Activated naive CD4-positive, alpha-beta T cell treated with anti-CD3 and anti-CD28 coated beads, Interleukin-2, amount 50 U/mL, for 72 hours (primary cell): ENCODE measurements at regions not wholly inside any gene's neighbourhood (a gene's known extent, or its start where the extent isn't known, plus 50 kb on each side); places are given as distances from the start of the nearest gene placed in this dataset.
"Not testable (repeated sequence)": the region's sequence is repeated elsewhere in the genome, so short reads cannot be mapped to it uniquely, and the experiment has no call there.

Source experiments
- ATAC-seq, 2 donors: fragments of 150-1000 bp; cut with Tn5 transposase; 2 replicates each; pipeline ENCODE4 v1.10.0; 2021; ENCODE audit warnings: mild to moderate bottlenecking in 2 of 2, moderate library complexity in 2 of 2
- DNase-seq, 2 donors: peaks; one replicate each; pipeline ENCODE4 v3.0.0; 2021 to 2022; ENCODE audit warnings: low spot score in 2 of 2
- H3K27ac Mint-ChIP-seq, 2 donors: one replicate each; pipeline ENCODE4 v1.8.0; 2022; ENCODE audit warnings: mild to moderate bottlenecking in 2 of 2, mixed read lengths in 2 of 2
- H3K36me3 Mint-ChIP-seq, 2 donors: one replicate each; pipeline ENCODE4 v1.8.0; 2022; ENCODE audit warnings: mixed read lengths in 2 of 2
- H3K9me3 Mint-ChIP-seq, 2 donors: one replicate each; pipeline ENCODE4 v1.8.0; 2022; ENCODE audit warnings: mixed read lengths in 2 of 2

DNA sequence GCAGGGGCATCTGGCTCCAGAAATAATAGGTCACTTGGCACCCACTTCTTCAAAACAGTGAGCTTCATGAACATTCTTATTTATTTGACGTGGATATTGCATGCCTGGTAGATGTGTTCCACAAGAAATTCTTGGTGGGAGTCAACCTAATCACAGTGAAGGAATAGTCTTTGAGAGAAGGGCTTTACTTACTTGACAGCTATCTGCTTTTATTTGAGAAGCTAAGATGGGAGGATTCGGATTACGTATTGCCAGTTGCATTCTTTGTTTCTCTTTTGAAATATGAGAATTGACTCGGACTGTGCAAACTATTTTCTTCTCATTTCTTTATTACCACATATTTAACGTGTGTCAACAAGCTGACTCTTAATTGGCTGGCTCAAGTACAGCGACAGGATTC lies 117.2 kb downstream of the FASLG start:
- DNase-seq (no peak), ATAC-seq (no peak)
- Mint-ChIP-seq H3K27ac (no peak overlapping the region), H3K36me3 (no peaks in the 10 kb centered on the region), H3K9me3 (no peaks in the 10 kb centered on the region)

DNA sequence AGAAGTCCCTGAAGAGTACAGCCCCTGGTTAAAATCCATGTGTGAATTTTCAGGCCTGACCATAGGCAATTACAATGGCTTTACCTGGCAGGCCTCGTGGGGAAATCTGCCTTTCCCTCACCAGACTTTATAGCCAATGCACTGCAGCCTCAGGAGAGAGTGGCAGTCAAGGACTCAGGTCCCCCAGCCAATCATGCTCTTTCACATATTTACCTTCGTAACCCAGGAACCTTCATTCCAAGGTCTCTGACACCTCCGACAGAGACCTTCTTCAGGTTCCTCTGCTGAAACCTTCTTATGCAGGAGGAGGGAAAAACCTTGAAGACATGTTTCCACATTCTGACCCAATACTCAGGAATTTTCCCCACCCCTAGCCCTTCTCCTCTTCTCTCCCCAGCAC lies 118.9 kb downstream of the FASLG start:
- Mint-ChIP-seq H3K9me3 (peaks cover 0 to 2% of the 10 kb centered on the region in 2 donors), H3K27ac (no peak overlapping the region), H3K36me3 (no peaks in the 10 kb centered on the region)
- no peak for DNase-seq
- no peak for ATAC-seq

DNA sequence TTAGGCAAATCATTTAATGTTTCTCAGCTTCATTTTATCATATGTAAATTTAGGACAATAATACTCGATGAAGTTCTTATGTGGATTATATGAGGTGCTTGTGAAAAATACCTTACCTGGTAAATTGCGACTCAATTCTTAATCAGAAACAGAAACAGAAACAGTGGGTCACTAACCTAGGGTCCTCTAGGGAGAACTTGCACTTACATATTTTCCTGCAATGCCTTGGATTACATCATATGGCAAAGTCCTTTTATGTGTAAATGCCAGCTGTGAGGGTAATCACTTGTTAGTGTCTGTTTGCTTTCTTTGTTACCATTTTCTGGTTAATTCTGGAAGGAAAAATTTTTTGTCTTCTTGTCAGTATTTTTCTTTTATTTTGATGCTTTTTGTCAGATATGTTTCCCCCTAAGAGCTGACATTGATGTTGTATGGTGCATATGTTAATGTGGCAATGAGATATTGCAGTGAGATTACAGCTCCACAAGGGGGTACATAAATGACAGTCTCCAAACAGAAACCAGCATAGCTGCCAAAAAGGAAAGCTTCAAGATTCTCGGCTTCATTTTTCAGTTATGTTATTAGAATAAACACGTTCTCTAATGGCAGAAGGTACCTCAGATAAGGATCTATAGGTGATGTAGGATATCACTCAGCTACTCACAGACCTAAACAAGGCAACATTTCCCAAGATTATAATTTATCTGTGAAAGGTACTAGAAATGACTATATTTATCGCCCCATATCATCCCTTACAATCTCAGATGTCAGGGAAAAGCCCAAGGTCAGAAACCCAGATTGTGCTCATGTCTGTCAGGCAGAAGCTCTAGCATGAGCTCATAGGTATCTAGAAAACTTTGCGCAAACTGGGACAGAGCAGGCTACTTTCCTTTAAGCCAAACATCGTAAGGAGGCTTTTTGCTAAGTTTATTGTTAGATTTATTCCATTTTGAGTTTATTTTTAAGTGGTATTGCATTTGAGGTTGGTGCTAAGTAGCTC lies 119.9 kb downstream of the FASLG start:
- ATAC-seq (peak; percentile 60 to 85), DNase-seq (no peak)
- Mint-ChIP-seq H3K9me3 (peaks cover 0 to 5% of the 10 kb centered on the region in 2 donors), H3K36me3 (no peaks in the 10 kb centered on the region), H3K27ac (no peak overlapping the region)

DNA sequence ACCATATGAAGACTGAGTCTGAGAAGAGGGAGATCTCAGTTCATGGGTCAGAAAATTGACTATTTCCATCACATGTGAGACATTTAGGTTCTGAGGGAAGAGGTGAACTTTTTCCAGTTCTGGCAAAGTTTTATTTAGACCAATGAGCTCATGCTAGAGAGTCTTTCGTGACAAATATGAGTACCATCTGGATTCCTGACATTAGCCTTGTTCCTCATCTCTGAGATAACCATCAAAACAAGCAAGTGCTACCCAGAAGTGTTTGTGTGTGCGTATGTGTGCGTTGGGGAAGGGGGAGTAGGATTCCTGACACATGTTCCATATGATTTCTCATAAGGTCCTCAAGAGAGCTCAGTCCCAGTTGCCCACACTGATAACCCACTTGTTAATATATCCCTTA lies 120.6 kb downstream of the FASLG start:
- H3K36me3 Mint-ChIP-seq: peaks cover 0 to 4% of the 10 kb centered on the region in 2 donors
- H3K9me3 Mint-ChIP-seq: peaks cover 0 to 5% of the 10 kb centered on the region in 2 donors
- ATAC-seq (peak in 1 of 2 donors; percentile 13), DNase-seq (no peak)
- no peak overlapping the region for H3K27ac Mint-ChIP-seq

DNA sequence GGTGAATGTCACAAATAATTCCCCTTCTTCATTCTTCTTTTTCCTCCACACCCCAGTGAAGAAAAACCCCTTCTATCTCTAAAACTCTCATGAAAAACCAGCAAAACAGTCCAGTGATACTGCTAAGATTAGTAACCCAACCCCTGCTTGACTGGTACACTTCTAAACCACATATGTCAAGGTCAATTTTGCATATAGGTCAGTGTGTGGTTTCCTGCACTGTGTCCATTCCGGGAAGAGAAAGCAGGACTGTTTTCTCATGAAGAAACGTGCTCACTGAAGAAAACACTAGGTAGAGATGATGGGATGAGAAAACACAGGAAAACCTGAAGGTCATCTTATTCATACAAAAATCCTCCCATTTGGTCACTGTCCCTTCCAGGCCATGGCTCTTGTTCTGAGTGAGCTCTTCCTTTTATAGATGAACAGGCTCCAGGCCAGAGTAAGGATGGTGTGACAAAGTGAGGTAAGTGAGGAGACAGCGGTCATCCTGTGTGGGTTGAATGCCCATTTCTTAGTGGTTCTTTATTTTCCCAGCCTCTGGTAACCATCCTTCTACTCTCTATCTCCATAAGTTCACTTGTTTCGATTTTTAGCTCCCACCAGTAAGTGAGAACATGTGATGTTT lies 122.7 kb downstream of the FASLG start:
- peaks cover 0 to 5% of the 10 kb centered on the region in 2 donors for H3K9me3 Mint-ChIP-seq
- DNase-seq: no peak

DNA sequence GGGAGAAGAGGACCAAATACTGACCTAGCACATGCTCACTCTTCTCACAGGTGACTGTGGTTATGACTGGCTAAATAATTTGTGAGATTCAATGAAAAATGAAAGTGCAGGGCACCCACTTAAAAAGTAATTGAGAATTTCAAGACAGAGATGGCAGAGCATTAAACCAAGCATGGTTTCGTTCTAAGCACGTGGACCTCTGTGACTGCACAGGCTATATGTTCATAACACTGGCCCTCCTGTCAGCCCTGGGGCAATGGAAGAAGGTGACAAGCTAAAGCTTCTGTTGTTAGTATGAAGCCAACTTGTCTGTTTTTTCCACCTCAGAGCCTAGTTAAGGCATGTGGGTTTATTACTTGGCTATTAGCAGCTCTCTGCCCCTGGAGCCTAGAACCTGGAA lies 130.9 kb downstream of the FASLG start:
- Mint-ChIP-seq H3K36me3 (peaks cover 2 to 10% of the 10 kb centered on the region in 2 donors), H3K9me3 (no peaks in the 10 kb centered on the region), H3K27ac (no peak overlapping the region)
- ATAC-seq: no peak
- DNase-seq: no peak

More for the DNA sequence above, 122.7 kb downstream of the FASLG start:
- Mint-ChIP-seq H3K36me3 (peaks cover 0 to 9% of the 10 kb centered on the region in 2 donors), H3K27ac (no peak overlapping the region)
- peak in 1 of 2 donors; percentile 72 for ATAC-seq

DNA sequence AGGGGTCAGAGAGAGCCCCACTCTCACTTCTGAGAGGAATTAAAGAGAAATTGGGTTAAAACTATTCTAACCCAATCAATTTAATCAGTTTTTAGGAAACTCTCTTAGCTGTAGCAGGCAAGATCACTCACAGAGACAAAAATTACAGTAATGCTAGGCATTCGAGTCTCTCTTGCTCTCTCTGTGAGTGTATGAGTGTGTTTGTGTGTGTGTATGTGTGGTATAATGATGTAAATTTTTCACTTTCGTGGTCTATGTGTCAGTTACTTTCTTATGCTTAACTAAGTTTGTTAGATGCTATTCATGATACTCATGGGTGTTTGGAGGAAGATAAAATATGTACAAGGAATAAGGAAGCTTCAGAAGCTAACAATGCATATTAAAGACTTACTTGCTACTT lies 131.3 kb downstream of the FASLG start:
- Mint-ChIP-seq H3K36me3 (peaks cover 0 to 10% of the 10 kb centered on the region in 2 donors), H3K27ac (no peak overlapping the region), H3K9me3 (no peaks in the 10 kb centered on the region)
- DNase-seq (no peak), ATAC-seq (no peak)

DNA sequence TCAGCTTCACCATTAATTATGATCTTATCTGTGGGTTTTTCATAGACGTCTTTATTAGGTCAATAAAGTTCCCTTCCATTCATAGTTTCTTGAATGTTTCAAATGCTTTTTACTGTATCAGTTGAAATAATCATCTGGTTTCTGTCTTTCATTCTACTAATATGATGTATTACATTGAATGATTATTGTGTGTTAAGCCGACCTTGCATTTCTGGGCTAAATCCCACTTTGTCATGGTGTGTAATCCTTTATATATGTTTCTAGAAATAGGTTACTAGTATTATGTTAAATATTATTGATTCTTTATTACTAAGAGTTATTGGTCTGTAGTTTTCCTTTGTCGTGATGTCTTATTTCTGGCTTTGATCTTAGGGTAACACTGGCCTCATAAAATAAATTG lies 134.9 kb downstream of the FASLG start:
- no peak for ATAC-seq
- Mint-ChIP-seq H3K36me3 (no peaks in the 10 kb centered on the region), H3K27ac (no peak overlapping the region), H3K9me3 (no peaks in the 10 kb centered on the region)
- DNase-seq: no peak

DNA sequence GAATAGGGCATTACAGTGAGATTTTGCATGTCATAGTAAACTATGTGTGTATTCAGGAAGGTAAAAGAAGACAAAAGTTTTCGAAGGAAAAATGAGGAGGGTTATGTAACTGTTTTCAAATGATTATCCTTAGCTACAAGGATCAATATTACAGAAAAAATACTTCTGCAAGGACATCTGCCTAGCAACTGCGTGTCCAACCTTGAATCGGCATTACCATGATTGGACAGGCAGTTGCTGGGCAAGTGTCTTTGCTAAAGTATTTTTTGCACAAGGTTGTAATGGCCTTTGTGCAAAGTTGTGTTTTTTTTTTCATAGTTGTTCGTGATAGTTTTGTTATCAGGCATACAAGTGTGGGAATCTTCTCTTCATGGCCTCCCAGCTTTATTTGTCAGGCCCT lies 136.8 kb downstream of the FASLG start:
- H3K9me3 Mint-ChIP-seq: no peaks in the 10 kb centered on the region
- DNase-seq (no peak), ATAC-seq (no peak)
- H3K36me3 Mint-ChIP-seq: no peaks in the 10 kb centered on the region
- H3K27ac Mint-ChIP-seq: no peak overlapping the region

DNA sequence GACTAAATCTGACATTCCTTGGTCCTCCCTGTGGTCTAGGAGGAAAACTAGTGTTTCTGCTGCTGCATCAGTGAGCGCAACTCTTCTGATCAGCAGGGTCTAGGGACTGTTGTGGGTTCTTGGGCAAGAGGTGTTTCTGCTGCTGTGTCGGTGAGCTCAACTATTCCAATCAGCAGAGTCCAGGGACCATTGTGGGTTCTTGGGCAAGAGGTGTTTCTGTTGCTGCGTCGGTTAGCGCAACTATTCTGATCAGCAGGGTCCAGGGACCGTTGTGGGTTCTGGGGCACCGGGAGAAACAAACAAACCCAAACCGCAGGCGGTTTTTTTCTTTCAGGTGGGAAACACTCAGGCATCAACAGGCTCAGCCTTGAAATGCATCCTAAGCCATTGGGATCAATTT lies 140.9 kb downstream of the FASLG start:
- not testable (repeated sequence) for DNase-seq, ATAC-seq, H3K27ac Mint-ChIP-seq
- Mint-ChIP-seq H3K9me3 (peaks cover 8 to 18% of the 10 kb centered on the region in 2 donors), H3K36me3 (peaks cover 0 to 14% of the 10 kb centered on the region in 2 donors)

DNA sequence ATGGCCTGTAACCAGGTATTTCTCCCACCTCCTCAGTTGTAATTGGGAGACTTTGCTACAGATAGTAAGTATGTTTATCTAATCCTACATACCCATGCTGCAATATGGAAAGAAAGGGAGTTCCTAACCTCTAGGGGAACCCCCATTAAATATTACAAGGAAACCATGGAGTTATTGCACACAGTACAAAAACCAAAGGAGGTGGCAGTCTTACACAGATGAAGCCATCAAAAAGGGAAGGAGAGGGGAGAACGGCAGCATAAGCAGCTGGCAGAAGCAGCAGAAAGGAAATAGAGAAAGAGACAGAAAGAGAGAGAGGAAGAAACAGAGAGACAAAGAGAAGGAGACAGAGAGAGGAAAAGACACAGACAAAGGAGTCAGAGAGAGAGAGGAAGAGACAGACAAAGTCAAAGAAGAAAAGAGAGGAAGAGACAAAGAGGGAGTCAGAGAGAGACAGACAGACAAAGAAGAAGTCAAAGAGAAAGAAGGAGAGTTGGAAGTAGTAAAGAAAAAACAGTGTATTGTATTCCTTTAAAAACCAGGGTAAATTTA lies 142.9 kb downstream of the FASLG start:
- no peak for DNase-seq
- H3K9me3 Mint-ChIP-seq: peaks cover 8 to 18% of the 10 kb centered on the region in 2 donors
- no peak for ATAC-seq
- H3K27ac Mint-ChIP-seq: no peak overlapping the region
- H3K36me3 Mint-ChIP-seq: peaks cover 0 to 14% of the 10 kb centered on the region in 2 donors

DNA sequence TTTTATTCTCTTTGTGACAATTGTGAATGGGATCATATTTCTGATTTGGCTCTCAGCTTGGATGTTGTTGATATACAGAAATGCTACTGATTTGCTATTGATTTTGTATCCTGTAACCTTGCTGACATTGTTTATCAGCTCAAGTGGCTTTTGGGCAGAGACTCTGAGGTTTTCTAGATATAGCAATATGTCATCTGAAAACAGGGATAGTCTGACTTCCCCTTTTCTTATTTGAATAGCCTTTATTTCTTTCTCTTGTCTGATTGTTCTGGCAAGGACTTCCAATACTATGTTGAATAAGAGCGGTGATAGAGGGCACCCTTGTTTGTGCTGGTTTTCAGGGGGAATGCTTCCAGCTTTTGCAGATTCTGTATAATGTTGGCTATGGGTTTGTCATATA lies 150.8 kb downstream of the FASLG start:
- no peak for ATAC-seq
- no peak overlapping the region for H3K27ac Mint-ChIP-seq
- peaks cover 6 to 17% of the 10 kb centered on the region in 2 donors for H3K9me3 Mint-ChIP-seq

DNA sequence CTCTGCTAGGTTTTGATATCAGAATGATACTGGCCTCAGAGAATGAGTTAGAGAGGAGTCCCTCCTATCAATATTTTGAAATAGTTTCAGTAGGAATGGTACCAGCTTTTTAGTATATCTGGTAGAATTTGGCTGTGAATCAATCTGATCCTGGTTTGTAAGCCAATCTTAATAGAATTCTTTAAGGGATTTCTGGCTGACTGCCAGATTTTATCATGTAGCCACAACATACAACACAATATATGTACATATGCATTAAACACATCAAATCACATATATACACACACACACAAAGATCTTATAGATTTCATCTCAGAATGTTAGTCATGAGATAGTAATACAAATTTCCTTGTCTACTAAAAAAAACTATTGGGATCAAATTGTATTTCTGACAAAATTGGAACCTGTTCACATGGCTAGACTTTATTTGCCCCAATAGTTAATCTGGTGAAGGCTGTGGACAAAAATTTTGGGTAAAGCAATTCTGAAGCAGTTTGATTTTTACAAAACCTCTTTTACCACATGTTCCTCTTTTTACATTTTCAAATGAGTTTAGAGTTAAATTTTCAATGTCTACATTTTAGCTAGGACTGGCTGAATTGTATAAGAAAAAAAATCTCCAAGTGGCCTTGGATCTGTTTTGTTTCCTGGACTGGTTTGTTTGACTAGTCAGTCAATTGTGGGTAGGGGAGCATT lies 151.7 kb downstream of the FASLG start:
- Mint-ChIP-seq H3K36me3 (peaks cover 12 to 29% of the 10 kb centered on the region in 2 donors), H3K9me3 (peaks cover 10 to 26% of the 10 kb centered on the region in 2 donors), H3K27ac (no peak overlapping the region)
- no peak for DNase-seq
- ATAC-seq: no peak

More for the DNA sequence above, 150.8 kb downstream of the FASLG start:
- H3K36me3 Mint-ChIP-seq: peaks cover 8 to 20% of the 10 kb centered on the region in 2 donors
- DNase-seq: no peak

DNA sequence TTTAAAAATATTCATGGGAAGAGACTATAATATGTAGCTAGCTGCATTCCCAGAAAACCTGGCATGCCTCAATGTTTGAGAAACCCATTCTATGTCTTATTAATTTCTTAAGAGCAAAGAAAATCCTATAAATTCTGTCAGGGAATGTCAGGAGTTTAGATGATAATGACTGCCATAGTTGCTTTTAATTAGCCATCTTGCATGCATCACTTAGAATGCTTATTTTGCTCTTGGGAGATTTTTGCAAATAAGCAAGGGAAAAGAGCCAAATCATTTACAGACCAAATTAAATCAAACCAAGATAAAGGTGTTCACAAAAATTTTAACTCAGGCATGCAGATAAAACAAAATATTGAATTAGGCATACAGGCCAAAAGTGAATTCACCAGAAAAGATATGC lies 152.8 kb downstream of the FASLG start:
- Mint-ChIP-seq H3K27ac (no peak overlapping the region), H3K36me3 (peaks cover 12 to 39% of the 10 kb centered on the region in 2 donors), H3K9me3 (peaks cover 10 to 35% of the 10 kb centered on the region in 2 donors)
- ATAC-seq: no peak
- DNase-seq: no peak

DNA sequence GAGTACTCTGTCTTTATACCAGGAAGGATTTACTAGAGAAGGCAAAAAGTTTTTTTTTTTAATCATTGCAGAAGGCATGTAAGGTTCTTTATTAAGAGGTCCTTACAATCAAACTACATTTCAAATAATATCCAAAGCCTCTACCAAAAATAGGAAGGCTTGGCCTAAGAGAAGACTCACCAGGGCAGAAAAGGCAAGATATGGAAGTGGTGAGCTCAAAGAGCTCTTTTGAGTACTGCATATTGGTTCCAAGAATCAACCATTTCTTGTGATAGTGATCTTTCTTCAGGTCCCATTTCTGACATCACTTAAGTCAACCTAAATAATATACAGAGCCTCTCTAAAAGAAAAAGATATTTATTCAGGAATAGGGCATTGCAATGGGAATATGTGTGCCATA lies 153.2 kb downstream of the FASLG start:
- Mint-ChIP-seq H3K36me3 (peaks cover 12 to 39% of the 10 kb centered on the region in 2 donors), H3K27ac (no peak overlapping the region), H3K9me3 (peaks cover 10 to 35% of the 10 kb centered on the region in 2 donors)
- ATAC-seq (no peak), DNase-seq (no peak)

DNA sequence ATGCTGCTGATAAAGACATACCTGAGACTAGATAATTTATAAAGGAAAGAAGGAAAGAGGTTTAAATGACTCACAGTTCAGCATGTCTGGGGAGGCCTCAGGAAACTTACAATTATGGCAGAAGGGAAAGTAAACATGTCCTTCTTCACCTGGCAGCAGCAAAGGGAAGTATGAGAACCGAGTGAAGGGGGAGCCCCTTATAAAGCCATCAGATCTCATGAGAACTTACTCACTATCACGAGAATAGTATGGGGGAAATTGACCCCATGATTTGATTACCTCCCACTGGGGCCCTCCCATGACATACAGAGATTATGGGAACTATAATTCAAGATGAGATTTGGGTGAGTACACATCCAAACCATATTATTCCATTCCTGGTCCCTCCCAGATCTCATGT lies 154.4 kb downstream of the FASLG start:
- Mint-ChIP-seq H3K36me3 (peaks cover 7 to 39% of the 10 kb centered on the region in 2 donors), H3K9me3 (peaks cover 5 to 30% of the 10 kb centered on the region in 2 donors), H3K27ac (no peak overlapping the region)
- peak in 1 of 2 donors; percentile 86 for ATAC-seq
- no peak for DNase-seq
